ENCODE measurements at regions not wholly inside any gene's neighbourhood (a gene's known extent, or its start where the extent isn't known, plus 50 kb on each side); places are given as distances from the start of the nearest gene placed in this dataset.

DNA sequence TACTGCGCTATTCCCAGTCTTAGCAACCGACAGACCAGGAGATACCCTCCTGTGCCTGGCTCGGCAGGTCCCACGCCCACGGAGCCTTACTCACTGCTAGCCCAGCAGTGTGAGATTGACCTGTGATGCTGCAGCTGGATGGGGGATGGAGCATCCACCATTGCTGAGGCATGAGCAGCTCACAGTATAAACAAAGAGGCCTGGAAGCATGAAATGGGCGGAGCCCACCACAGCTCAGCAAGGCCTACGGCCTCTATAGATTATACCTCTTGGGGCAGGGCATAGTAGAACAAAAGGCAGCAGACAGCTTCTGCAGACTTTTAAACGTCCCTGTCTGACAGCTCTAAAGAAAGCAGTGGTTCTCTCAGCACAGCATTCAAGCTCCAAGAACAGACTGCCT is 160.3 kb downstream of the ANXA2 start:
- TF ChIP-seq, protein P1, sequence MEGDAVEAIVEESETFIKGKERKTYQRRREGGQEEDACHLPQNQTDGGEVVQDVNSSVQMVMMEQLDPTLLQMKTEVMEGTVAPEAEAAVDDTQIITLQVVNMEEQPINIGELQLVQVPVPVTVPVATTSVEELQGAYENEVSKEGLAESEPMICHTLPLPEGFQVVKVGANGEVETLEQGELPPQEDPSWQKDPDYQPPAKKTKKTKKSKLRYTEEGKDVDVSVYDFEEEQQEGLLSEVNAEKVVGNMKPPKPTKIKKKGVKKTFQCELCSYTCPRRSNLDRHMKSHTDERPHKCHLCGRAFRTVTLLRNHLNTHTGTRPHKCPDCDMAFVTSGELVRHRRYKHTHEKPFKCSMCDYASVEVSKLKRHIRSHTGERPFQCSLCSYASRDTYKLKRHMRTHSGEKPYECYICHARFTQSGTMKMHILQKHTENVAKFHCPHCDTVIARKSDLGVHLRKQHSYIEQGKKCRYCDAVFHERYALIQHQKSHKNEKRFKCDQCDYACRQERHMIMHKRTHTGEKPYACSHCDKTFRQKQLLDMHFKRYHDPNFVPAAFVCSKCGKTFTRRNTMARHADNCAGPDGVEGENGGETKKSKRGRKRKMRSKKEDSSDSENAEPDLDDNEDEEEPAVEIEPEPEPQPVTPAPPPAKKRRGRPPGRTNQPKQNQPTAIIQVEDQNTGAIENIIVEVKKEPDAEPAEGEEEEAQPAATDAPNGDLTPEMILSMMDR (IDR thresholded peaks at IDR 0.05), result no peak

DNA sequence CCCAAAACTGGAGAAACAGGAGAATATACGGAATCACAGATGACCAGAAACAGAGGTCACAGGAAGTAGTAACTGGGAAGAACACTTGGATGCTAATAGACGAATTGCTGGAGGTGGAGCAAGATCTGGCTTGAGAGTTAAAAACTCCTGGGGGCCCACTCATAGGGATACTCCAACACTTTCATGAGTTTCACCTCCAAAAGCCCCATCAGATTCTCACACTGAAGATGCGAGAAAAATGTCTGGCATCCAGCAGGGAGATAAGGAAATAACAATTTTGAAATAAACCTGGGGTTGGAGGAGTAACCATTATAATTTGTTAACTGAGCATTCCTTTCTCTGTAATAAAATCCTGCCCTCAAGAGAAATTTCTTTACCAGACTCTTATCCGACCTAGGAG is 154.0 kb downstream of the ANXA2 start:
- TF ChIP-seq, protein P1 (IDR thresholded peaks at IDR 0.05), result no peak
- no peak for TF ChIP-seq POLR2A (IDR thresholded peaks at IDR 0.05)
- no peak for DNase-seq

More for the DNA sequence above, 160.3 kb downstream of the ANXA2 start:
- Histone ChIP-seq H3K4me1 (no peaks in the 10 kb centered on the region), H3K27ac (no peak overlapping the region), H3K36me3 (no peaks in the 10 kb centered on the region), H3K9me3 (no peaks in the 10 kb centered on the region), H3K4me3 (no peak overlapping the region), H3K27me3 (no peaks in the 10 kb centered on the region)
- no peak for DNase-seq

DNA sequence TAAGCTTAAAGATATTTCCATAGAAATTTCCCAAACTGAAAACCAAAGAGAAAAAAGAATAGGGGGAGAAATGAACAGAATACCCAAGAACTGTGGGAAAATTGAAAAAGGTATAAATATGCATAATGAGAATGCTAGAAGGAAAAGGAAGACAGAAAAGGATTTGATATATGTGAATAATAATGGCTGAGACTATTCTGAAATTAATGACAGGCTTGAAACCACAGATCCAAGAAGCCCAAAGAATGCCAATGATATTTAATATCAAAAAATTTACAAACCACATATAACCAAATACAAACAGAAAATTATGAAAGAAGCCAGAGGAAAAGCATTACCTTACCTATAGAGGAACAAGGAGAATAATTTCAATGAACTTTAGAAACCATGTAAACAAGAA is 153.0 kb downstream of the ANXA2 start:
- no peaks in the 10 kb centered on the region for H3K4me1 ChIP-seq
- H3K27ac ChIP-seq, result no peak overlapping the region
- TF ChIP-seq POLR2A (IDR thresholded peaks at IDR 0.05), result no peak
- TF ChIP-seq, protein P1 (IDR thresholded peaks at IDR 0.05), result no peak
- no peaks in the 10 kb centered on the region for H3K9me3 ChIP-seq
- no peaks in the 10 kb centered on the region for H3K27me3 ChIP-seq
- H3K4me3 ChIP-seq, result no peak overlapping the region
- DNase-seq, result no peak
- H3K36me3 ChIP-seq, result no peaks in the 10 kb centered on the region

More for the DNA sequence above, 154.0 kb downstream of the ANXA2 start:
- Histone ChIP-seq H3K9me3 (no peaks in the 10 kb centered on the region), H3K36me3 (no peaks in the 10 kb centered on the region), H3K4me3 (no peak overlapping the region), H3K27ac (no peak overlapping the region), H3K4me1 (no peaks in the 10 kb centered on the region), H3K27me3 (no peaks in the 10 kb centered on the region)

DNA sequence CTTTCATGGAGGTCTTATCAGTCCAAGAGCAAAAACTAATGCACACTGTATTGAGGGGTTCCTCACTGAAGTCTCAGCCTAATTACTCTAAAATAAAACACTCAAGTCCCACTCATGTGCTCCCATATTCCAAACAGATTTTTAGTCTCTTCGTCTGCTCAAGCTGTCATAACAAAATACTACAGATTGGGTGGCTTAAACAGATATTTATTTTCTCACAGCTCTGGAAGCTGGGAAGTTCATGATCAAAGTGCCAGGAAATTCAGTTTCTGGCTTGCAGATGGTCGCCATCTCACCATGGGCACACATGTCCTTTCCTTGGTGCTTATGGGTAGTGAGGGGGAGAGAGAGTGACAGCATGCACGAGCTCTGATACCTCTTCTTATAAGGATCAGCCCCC is 147.5 kb downstream of the ANXA2 start:
- H3K4me1 ChIP-seq, result no peaks in the 10 kb centered on the region
- no peaks in the 10 kb centered on the region for H3K9me3 ChIP-seq
- H3K4me3 ChIP-seq, result no peak overlapping the region
- H3K27me3 ChIP-seq, result no peaks in the 10 kb centered on the region
- H3K27ac ChIP-seq, result no peak overlapping the region
- TF ChIP-seq POLR2A (IDR thresholded peaks at IDR 0.05), result no peak
- TF ChIP-seq, protein P1 (IDR thresholded peaks at IDR 0.05), result no peak
- DNase-seq, result no peak
- no peaks in the 10 kb centered on the region for H3K36me3 ChIP-seq

DNA sequence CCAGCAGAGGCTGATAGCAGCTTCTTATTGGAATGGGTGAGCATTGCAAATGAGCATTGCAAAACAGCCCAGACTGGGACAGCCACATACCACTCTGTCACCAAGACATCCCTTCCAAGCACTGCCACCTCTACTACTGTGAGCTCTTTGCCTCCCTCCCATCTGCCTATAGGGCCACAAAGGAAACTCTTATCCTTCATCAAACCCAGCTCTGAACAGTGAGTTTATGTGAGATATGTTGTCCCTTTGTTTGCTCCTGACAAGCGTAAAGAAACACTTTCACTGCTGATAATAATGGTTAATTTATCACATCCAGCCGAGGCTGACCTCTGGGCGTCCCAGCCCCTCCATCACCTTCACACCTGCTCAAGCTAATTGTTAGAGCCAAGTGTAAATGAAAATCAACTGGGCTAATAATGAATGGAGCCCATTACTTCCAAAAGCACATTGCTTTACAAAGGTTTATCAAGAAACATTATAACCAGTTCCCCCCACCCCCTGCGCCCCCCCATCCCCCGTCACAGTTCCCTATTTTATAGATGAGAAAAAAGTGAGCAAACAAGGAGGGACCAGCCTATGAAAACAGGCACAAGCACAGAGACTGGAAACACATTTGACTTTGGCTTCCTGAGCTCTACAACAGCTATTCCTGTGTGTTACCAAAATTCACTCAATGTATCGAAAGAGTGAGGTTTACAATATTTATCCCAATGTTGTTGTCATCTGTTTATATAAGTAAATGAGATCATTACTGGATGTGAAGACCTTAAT is 146.3 kb downstream of the ANXA2 start:
- H3K4me1 ChIP-seq, result no peaks in the 10 kb centered on the region
- H3K4me3 ChIP-seq, result no peak overlapping the region
- H3K27me3 ChIP-seq, result no peaks in the 10 kb centered on the region
- H3K36me3 ChIP-seq, result no peaks in the 10 kb centered on the region
- no peak for DNase-seq
- no peaks in the 10 kb centered on the region for H3K9me3 ChIP-seq
- no peak overlapping the region for H3K27ac ChIP-seq
- TF ChIP-seq, protein P1 (IDR thresholded peaks at IDR 0.05), result no peak
- TF ChIP-seq POLR2A (IDR thresholded peaks at IDR 0.05), result no peak
